MM.1S (cell line): ENCODE measurements at regions not wholly inside any gene's neighbourhood (a gene's known extent, or its start where the extent isn't known, plus 50 kb on each side); places are given as distances from the start of the nearest gene placed in this dataset.

Experiments used
- CTCF ChIP-seq: fragments of 300-600 bp; sonication (generic); IDR thresholded peaks from 2 replicates; pipeline ENCODE4 v1.5.1; 2016; ENCODE audit warnings: antibody characterized with exemption, low read length, mixed read lengths
- EZH2phosphoT487 ChIP-seq: fragments of 300-600 bp; sonication (generic); IDR thresholded peaks from 2 replicates; pipeline ENCODE4 v1.6.1; 2018; ENCODE audit warnings: antibody characterized with exemption, low read length

DNA sequence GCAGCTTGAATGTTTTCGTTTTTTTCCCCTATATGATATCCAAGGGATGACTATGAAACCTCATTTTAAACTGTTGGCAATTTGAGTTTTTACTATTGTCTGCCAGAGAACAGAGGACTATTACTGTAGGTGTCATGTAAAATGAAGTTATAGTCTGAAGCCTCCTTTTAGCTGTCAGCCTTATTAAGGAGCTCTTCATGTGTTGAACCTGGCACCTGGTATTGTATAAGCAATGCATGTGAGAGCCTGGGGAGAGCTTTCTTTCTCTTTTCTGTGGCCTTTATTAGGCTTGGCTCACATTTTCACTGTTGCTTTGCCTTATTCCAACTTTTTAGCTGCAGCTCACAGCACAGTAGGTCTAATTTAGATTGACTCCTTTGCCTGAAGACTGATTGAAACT, 119.1 kb upstream of the FOXP2 start:
- TF ChIP-seq EZH2phosphoT487 (no peak), CTCF (no peak)
